GM21423 (cell line): ENCODE measurements at regions not wholly inside any gene's neighbourhood (a gene's known extent, or its start where the extent isn't known, plus 50 kb on each side); places are given as distances from the start of the nearest gene placed in this dataset.
"Not testable (repeated sequence)": the region's sequence is repeated elsewhere in the genome, so short reads cannot be mapped to it uniquely, and the experiment has no call there.

Experiments used
- ATAC-seq: cut with Tn5 transposase; IDR thresholded peaks from one replicate; pipeline ENCODE4 v1.9.1; 2021; ENCODE audit warnings: mild to moderate bottlenecking, moderate library complexity; ENCODE audit not compliant: unreplicated experiment

DNA sequence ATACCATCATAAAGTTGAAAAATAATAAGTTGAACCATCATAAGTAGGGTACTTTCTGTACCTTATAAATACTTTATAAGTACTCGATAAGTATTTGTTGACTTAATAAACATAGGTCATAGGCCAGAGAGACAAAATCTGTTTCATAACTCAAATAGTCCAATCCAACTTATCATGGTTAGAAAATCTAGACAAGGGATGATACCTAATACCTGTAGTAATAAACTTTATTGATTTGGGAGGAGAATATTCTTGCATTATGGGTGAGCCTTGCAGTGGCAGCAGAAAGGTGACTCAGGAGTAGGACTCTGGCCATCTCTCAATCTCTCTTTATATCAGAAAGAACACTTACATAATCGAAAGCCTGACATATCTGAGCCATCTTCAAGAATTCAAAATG is 466.8 kb upstream of the GRIN3A start:
- no peak for ATAC-seq

DNA sequence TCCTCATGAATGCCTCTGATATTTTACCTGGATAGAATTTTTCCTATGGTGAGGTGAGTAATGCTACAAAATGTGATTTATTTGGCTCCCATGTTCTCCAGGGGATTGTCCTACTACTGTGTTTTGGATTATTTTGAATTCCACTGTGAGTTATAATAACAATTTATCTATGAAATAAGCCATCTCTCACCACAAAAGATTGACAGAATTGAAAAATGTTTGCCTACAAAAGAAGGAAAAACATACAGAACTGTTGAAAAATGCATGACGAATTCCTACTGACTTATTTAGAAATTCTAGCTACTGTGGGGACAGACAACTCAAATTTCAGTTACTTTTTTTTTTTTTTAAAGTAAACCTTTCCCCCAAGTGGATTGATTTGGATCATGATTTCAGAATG is 463.7 kb upstream of the GRIN3A start:
- ATAC-seq = no peak

- no peak for ATAC-seq
Observed at GRCh38 chr9:102185962-102186361, 447.5 kb upstream of the GRIN3A start.

GRCh38 chr9:102185371-102185770 is 446.9 kb upstream of the GRIN3A start:
- ATAC-seq = no peak

DNA sequence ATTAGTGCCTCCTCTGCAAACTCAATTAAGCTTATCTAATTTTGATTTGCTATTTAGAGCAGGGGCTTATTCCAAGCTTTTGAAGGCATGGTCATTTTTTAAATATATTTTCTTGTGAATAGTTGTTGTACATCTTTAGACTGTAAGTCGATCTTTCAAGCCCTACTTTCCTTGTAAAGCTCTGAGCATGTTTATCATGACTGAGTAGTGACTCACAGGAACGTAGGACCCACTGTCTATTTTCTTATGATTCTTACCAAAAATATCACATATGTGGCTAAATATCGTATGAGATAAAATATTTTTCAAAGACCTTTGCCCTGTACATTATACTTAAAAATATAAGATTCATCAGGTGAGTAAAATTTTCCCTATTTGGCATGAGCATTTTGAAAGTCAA is 440.4 kb upstream of the GRIN3A start:
- no peak for ATAC-seq

DNA sequence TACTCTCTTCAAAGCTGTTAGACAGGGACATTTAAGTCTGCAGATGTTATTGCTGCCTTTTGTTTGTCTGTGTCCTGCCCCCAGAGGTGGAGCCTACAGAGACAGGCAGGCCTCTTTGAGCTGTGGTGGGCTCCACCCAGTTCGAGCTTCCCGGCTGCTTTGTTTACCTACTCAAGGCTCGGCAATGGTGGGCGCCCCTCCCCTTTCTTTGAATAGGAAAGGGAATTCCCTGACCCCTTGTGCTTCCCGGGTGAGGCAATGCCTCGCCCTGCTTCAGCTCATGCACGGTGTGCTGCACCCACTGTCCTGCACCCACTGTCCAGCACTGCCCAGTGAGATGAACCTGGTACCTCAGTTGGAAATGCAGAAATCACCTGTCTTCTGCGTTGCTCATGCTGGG is 435.8 kb upstream of the GRIN3A start:
- not testable (repeated sequence) for ATAC-seq

DNA sequence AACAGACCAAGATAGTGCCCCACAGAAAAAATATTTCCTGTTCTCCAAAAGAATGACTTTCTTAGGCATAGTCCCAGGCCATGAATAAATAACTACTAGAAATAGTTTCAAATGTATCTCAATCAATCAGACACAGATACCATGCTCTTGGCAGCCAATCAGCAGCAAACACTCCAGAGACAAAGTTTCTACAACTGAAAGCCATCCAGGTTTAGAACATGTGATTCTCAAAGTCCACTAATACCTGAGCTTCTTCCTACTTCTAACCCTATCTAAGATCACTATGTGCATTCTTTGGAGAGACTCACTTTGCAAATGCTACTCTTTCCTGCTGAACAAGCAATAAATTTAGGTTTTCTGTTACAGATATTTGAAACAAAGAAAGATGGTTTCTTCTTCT is 425.8 kb upstream of the GRIN3A start:
- ATAC-seq = no peak

GRCh38 chr9:102153081-102153480 is 414.6 kb upstream of the GRIN3A start:
- not testable (repeated sequence) for ATAC-seq

GRCh38 chr9:102135768-102136167 is 397.3 kb upstream of the GRIN3A start:
- no peak for ATAC-seq

- no peak for ATAC-seq
Observed at GRCh38 chr9:102124465-102124864, 386.0 kb upstream of the GRIN3A start.

DNA sequence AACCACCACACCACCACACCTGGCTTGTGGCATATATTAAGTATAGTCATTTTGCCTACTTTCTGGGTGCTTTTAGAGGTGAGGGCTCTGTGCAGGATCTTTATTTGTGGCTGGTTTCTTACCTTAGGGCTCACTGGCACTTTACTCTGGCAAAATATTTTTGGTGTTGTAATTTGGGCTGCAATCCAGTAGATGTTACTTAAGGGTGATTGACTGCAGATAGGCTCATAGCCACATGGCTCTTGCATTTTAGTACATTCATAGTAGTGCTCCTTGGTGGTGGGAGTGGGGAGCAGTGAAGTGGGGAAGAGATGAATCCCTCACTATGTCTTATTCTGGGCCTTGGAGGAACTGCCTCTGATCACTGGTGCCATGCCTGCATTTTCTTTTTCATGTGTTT is 376.1 kb upstream of the GRIN3A start:
- no peak for ATAC-seq

- ATAC-seq = no peak
Observed at GRCh38 chr9:102113191-102113590, 374.7 kb upstream of the GRIN3A start.

DNA sequence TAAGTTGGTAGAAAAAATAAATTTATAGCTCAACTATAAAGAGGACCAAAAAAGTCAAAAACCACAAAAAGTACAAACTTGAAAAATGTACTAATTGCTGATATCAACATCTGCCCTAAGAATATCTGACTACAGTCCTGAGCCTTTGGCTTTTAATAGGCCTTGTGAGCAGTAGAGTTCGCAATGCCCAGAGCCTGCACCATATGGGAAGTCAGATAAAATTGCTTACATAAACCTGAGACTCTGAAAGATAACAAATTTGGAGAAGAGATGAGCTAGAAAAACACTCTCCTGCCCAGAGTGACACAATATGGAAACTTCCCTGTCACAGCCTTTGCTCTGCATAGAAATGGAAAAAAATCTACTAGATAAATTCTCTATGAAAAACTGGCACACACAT is 368.0 kb upstream of the GRIN3A start:
- no peak for ATAC-seq

DNA sequence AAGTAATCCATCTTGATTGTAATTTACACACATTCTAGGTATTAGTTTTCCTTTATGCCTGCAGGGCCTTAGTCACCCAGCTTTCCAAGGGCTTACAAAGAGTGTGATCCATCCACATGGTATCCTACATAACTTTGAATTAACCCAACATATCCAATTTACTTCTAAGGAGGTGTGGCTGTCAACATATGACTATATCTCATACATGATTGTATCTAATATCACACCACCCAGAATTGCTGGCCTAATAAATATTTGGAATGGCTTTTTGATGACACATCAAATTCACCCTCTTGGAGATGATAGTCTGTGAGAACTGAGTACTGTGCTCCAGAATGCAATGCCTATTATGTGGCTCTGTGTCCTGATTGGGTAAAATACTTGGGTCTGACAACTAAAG is 363.3 kb upstream of the GRIN3A start:
- ATAC-seq = no peak

GRCh38 chr9:102087141-102087540 is 348.7 kb upstream of the GRIN3A start:
- no peak for ATAC-seq

GRCh38 chr9:102085548-102085947 is 347.1 kb upstream of the GRIN3A start:
- no peak for ATAC-seq

DNA sequence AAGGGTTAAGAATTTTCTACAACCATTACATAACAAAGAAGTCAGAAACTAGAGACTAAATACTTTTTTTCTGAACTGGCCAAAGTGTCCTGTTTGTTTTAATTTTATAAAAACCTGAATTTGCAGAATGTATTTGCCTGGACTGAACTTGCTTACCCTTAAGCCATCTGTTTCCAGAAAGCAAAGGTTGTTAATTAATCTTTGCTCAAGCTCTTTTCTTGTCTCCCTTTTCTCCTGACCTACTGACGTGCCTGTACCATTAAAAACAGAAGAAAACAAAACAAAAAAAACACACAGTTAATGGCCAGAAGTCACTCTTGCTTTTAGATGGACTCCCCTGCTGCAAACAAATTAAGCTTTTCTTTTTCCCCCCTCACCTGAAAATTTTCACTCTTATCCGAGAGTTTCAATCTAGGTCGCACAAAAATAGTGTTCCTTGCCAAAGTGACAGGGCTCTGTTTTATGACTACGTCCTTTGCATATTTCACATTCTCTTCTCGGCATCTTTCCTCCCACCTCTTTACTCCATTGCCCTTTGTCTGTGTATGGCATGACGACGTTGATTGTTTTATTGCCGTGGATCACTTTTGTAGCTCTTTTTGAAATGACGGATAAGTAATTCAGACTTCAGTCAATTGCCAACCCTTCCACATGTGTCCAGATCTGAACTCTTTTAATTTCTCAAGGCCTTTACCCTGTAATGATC is 333.8 kb upstream of the GRIN3A start:
- no peak for ATAC-seq

GRCh38 chr9:102069969-102070368 is 331.5 kb upstream of the GRIN3A start:
- ATAC-seq = no peak

DNA sequence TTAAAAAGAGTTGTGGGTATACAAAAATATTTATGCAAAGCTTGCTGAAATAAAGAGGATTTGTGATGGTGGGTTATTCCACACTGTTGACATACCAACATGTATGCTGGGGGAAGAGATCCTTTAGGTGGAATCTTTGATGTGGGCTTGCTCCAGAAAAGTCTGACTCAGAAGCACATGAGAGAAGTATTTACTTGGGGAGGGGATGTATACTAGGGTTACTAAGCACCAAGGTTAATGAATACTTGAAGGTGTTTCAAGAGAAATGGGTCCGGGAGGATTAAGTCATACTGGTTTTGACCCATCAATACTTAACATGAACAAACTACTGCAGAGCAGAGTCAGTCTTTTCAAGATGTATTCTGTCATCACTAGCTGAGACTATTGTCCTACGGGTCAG is 316.4 kb upstream of the GRIN3A start:
- ATAC-seq = no peak

DNA sequence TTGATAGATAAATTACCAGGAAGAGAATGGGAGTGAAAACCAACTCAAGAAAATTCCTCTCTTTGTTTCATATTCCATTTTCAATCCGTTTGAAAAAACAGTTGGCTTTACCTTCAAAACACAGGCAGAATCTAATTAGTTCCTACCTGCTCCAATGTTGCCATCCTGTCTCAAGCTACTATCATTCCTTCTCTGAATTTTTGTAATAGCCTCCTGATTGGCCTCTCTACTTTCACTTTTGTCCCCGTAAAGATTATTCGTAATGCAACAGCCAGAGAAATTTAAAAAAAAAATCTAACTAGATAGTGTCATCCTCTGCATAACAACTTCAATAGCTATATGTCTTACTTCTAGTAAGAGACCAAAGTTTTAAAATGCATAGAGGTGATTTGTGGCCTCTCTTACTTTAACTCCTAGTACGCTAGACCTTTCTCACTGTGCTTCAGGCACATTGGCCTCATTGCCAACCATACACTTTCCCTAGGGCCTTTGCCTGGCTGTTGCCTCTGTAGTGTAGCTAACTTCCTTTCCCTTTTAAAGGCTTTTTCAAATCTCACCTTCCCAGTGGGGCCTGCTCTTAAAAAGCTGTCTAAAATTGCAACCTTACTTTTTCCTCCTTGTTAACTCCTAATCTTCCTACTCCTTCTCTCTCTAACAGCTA is 311.3 kb upstream of the GRIN3A start:
- ATAC-seq = no peak

DNA sequence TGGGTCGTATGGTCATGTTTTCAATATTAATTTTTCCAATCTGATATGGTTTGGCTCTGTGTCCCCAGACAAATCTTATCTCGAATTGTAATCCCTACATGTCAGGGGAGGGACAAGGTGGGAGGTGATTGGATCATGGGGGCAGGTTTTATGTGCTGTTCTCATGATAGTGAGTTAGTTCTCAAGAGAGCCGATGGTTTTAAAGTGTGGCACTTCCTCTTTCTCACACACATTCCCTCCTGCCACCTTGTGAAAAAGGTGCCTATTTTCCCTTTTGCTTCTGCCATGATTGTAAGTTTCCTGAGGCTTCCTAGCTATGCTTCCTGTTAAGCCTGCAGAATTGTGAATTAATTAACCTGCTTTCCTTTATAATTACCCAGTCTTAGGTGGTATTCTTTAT is 309.1 kb upstream of the GRIN3A start:
- ATAC-seq = no peak

DNA sequence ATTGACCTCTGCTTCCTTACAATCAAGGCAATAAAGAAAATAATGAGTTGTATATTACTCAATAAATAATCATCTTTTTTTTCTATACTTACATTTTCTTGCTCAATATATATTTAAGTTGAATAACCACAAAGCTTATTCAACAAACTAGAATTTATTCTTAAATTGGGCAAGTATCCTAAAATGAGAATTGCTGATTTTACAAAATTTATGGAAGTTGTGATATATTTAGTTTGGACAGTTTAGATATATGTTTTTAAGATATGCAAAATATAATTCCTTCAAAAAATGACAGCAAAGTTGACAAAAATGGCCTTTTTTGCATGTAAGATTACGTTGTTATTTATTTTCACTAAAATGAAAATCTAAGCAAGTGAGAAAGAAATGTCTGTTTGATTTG is 305.7 kb upstream of the GRIN3A start:
- no peak for ATAC-seq

- ATAC-seq = no peak
Observed at GRCh38 chr9:102038006-102038405, 299.6 kb upstream of the GRIN3A start.
